WTC11 (cell line): ENCODE measurements at regions not wholly inside any gene's neighbourhood (a gene's known extent, or its start where the extent isn't known, plus 50 kb on each side); places are given as distances from the start of the nearest gene placed in this dataset.

Experiments
- ATF6 ChIP-seq: sonication (generic); formaldehyde crosslinking; IDR thresholded peaks from 2 replicates; pipeline ENCODE4 v1.8.1; 2023; ENCODE audit warnings: mild to moderate bottlenecking, missing genetic modification reagents
- CTCF ChIP-seq: fragments of 200-600 bp; IDR thresholded peaks from 2 replicates; pipeline ENCODE4 v1.8.0; 2022; ENCODE audit warnings: antibody characterized with exemption
- E2F4 ChIP-seq: sonication (generic); formaldehyde crosslinking; IDR thresholded peaks from 2 replicates; pipeline ENCODE4 v1.8.1; 2022; ENCODE audit warnings: low read depth, mild to moderate bottlenecking, moderate library complexity, missing genetic modification reagents, borderline replicate concordance
- JUN ChIP-seq: sonication (generic); formaldehyde crosslinking; IDR thresholded peaks from 2 replicates; pipeline ENCODE4 v1.8.0; 2023; ENCODE audit warnings: mild to moderate bottlenecking, missing genetic modification reagents
- KAT7 ChIP-seq: sonication (generic); formaldehyde crosslinking; IDR thresholded peaks from 2 replicates; pipeline ENCODE4 v1.8.1; 2023; ENCODE audit warnings: missing genetic modification reagents, mild to moderate bottlenecking, borderline replicate concordance
- SMAD3 ChIP-seq: sonication (generic); formaldehyde crosslinking; IDR thresholded peaks from 2 replicates; pipeline ENCODE4 v1.8.0; 2022; ENCODE audit warnings: missing genetic modification reagents, mild to moderate bottlenecking, borderline replicate concordance
- TF ChIP-seq, protein P1 (sequence below): sonication (generic); formaldehyde crosslinking; IDR thresholded peaks from 2 replicates; pipeline ENCODE4 v1.8.0; 2022; ENCODE audit warnings: mild to moderate bottlenecking, missing genetic modification reagents

GRCh38 chr1:201681375-201681774 lies 142.4 kb downstream of the NAV1 start:
- TF ChIP-seq E2F4 (CRISPR knock-in tag) (no peak), SMAD3 (CRISPR knock-in tag) (no peak), CTCF (no peak), JUN (no peak), KAT7 (no peak), ATF6 (CRISPR knock-in tag) (no peak)
- TF ChIP-seq, protein P1, sequence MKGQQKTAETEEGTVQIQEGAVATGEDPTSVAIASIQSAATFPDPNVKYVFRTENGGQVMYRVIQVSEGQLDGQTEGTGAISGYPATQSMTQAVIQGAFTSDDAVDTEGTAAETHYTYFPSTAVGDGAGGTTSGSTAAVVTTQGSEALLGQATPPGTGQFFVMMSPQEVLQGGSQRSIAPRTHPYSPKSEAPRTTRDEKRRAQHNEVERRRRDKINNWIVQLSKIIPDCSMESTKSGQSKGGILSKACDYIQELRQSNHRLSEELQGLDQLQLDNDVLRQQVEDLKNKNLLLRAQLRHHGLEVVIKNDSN (CRISPR knock-in tag): no peak
